ENCODE measurements at regions not wholly inside any gene's neighbourhood (a gene's known extent, or its start where the extent isn't known, plus 50 kb on each side); places are given as distances from the start of the nearest gene placed in this dataset.

DNA sequence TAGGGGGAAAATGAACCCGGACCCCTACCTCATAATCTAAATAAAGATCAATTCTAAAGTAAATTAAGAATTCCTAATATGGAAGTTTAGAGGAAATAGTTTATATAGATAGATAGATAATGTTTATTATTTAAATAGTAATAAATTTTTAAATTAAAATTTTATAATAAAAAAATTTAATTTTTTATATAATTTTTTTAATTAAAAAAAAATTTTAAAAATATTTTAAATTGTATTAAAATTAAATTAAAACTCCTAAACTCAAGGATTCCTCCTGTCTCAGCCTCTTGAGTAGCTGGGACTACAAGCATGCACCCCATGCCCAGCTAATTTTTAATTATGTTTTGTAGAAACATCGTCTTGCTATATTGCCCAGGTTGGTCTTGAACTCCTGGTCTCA, 186.9 kb upstream of the VRK2 start:
- intact Hi-C loops (cut with DNase I) = no loop called here
- no peak for DNase-seq

DNA sequence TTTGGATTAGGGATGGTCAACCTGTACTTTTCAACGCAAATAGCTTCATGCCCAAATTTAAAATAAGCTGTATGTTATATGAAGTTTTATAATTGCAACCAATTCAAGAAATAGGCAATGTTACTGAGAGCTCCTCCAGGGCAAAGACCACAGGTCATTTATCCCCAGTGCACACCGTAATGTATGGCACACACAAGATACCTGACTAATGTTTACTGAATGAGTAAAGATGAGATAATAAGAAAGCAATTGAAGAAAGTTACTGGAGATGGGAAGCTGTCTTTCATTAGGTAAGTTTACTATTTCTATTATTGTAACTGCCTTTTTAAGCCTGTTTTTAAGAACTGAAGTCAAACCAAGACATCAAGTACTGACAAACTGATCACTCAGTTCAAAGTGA, 184.5 kb upstream of the VRK2 start:
- intact Hi-C loops (cut with DNase I) = no loop called here
- no peak for DNase-seq

DNA sequence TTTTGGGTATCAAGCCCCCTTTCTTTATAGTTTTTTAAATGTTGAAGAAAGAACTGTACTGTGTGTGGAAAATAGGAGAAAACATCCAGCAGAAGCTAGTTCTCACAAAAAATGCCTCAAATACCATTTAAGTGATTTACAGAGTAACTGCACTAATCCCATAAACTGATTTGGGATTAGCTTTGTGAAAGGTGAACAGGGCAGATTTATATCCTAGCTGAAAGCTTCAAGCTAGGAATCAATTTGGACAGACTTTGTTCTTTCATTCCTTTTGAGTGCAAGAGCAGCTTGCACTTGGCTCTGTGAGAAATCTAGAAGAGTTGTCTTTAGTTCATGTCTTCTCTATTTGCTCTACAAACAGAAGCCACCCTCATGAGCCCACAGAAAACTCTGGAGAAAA, 183.9 kb upstream of the VRK2 start:
- no peak for DNase-seq
- intact Hi-C loops (cut with DNase I) = no loop called here

DNA sequence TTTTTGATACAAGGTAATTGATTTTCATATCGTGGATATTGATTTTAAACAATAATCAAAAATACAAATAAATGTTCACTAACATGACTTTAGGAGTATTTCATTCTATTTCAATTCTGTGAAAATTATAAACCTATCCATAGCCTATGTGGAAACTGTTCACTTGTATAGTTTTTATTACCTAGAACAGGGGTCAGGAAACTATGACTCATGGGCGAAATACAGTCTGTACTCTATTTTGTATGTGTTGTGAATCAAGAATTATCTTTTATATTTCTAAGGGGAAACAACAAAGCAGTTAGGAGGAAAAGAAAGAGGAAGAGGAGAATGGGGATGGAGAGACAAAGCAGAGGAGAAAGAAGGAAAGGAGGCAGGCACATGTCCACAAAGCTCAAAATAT, 181.7 kb upstream of the VRK2 start:
- intact Hi-C loops (cut with DNase I) = no loop called here
- no peak for DNase-seq

DNA sequence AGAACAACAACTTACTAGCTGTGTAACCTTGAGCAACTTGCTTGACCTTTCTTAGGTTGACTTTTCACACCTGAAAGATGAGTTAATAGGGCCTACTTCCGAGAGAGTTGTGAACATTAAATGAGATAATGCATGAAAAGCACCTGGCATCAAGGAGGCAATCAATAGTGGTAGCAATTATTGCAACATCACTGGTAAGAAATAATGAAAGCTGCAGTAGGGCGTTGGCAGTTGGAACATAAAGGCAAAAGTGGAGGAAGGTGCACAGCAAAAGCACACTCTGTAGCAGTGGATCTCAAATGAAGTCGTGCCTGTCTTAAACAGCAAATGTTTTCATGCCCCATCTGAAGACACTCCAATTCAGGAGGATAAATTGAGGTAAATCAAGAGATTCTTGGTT, 178.9 kb upstream of the VRK2 start:
- no peak for DNase-seq
- intact Hi-C loops (cut with DNase I) = no loop called here

DNA sequence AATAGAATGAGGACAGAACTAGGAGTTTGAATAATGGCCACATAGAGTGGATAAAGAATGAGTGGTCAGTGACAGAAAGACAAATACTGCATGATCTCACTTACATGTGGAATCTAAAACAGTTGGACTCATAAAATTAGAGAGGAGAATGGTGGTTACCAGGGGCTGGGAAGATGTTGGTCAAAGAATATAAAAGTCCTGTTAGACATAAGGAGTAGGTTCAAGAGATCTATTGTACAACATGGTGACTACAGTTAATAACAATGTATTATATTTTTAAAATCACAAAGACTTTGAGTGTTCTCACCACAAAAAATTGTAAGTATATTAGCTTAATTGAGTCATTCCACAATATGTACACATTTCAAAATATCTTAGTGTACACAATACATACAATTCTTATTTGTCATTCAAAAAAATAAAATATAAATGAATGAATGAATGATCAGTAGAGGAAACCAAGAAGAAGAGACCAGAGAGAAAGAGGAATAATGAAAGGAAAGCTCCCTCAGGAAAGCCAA, 177.9 kb upstream of the VRK2 start:
- intact Hi-C loops (cut with DNase I) = no loop called here

DNA sequence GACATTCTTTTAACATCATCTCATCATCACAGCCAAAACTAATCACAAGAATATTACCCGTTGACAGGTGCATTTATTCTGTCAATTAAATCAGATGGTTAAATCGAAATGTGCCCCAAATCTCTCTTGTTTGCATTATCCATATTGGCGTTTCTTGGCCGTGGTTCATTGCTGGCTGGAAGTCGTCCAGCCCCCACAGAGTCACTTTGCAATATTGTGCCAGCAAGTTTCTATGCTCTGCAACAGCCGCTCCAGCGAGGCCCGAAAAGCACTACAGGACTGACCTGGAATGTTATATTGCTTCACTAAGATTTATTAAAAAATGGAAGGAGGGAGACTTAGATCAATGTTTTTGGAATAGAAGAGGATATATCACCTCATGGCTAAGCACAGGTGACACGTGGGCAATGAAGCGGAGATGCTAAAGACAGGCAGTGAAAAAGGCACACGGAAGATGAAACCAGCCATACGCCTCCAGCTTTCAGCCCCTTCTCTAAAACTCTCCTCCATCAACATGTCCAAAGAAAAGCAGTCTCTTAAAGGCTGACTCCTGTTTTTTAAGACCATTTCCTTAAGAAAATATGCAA, 176.8 kb upstream of the VRK2 start:
- intact Hi-C loops (cut with DNase I) = no loop called here

More for the DNA sequence above, 177.9 kb upstream of the VRK2 start:
- DNase-seq = no peak

DNA sequence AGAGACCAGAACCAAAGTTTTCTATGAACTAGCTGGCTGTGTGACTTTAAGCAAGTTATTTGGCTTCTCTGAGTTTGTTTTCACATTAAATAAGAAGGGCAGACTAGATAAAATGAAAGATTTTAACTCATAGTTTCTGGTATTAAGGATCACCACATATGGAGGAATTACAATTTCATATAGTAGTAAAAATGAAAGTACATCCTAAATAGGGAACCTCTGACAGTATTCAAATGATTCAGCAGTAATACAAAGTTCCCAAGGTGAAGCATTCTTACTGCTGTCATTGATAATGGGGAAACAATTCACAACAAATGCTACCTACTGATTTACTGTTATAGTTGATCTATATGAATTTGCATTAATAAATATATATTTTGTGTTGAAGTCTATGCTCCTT, 170.3 kb upstream of the VRK2 start:
- intact Hi-C loops (cut with DNase I) = no loop called here
- DNase-seq = no peak

More for the DNA sequence above, 176.8 kb upstream of the VRK2 start:
- no peak for DNase-seq

DNA sequence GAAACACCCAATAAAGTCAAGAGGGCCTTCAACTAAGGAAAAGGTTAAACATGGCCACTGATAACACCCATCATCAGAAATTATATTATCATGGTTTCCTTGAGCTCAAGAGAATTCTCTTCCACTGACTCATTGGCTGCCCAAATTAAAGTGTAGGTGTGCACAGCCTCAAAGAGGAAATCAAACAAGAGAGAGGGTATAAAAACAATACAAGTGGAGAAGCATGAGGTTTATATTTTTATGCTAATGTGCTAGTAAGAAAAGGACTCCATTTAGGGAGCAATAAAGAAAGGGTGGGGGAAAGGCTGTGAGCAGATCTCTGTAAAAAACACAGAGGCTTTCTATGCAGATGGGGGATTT, 168.8 kb upstream of the VRK2 start:
- no peak for DNase-seq
- intact Hi-C loops (cut with DNase I) = no loop called here

DNA sequence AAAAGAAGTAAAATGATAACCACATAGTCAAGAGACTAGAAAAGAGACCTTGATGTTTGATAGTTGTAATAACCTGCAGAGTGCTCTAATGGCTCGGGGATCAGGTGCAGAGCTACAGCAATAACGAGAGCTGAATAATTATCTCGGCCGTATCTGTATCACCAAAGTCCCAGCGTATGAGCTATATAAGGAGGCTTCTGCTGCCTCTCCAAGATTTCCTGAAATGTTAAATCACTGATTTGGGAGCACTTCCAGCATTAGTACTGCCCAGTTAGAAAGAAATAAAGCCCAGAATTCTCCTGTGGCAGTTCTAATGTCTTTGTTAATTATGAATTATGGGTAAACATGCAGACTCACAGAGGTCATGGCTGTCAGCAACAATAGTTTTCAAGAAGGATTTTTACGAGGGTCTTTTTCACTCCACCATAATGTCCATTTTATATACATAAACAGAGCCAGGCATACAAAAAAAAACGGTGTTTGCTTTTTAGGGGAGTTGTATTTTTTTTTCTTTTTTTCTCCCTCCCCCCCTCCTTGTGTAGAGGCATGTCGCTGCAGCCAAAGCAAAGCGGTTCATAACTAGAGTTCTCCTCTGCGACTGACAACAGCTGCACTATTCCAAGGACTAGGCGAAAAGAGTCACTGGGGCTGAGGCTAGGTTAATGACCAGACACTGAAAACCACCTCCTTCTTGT, 168.3 kb upstream of the VRK2 start:
- intact Hi-C loops (cut with DNase I) = no loop called here

DNA sequence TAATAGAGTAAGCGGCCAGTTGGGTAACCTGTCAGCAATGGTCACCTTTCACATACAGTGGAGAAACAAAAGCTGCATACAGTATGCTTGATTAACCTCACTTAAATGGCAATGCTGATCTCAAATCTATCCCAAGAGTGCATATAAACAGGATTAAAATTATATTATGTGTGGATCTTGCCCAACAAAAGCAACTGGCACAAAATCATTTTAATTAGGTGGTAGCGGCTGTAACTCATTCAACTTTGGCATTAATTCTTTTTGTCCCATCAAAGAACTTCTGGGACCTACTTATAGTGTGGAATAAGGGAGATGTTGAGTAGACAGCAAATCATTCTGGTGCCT, 167.8 kb upstream of the VRK2 start:
- intact Hi-C loops (cut with DNase I) = no loop called here
- DNase-seq = no peak

More for the DNA sequence above, 168.3 kb upstream of the VRK2 start:
- DNase-seq = peak in 19 of 42 donors; percentile 6 to 65 (median 29)

DNA sequence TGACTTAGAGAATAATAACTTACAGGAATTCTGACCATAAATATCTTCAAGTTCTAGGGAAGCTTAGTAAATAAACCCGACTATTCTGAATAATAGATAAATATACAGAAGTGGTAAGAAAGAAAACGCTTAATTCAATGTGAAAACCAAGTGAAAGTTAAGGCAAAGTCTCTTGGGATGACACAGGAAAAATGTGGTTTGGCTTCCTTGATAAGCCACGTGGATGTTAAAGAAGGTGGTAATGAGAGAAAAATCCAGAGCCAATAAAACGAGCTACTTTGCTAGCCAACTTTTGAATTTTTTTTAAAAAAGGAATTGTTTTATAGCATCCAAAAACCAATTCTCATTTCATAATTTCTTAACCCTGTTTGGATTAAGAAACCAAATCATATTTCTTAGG, 166.2 kb upstream of the VRK2 start:
- intact Hi-C loops (cut with DNase I) = no loop called here
- no peak for DNase-seq

DNA sequence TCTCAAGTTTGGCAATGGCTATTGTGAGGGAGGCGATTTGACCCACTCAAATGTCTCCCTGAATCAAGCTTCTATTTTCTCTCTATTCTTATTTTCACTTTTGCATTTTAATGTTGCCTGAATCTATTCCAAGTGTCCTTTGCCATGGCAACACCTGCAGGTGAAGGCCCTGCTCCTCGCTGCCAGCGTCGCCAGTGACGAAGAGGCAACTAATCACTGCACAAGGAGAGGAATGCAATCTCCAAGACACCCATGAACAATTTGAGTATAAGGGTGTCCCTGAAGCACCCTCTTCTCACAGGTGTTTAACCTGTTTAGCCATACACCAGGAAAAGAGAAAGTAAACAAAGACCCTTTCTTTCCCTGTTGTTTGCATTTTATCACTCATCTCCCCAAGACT, 165.6 kb upstream of the VRK2 start:
- intact Hi-C loops (cut with DNase I) = no loop called here
- DNase-seq = peak in 19 of 42 donors; percentile 14 to 53 (median 29)

DNA sequence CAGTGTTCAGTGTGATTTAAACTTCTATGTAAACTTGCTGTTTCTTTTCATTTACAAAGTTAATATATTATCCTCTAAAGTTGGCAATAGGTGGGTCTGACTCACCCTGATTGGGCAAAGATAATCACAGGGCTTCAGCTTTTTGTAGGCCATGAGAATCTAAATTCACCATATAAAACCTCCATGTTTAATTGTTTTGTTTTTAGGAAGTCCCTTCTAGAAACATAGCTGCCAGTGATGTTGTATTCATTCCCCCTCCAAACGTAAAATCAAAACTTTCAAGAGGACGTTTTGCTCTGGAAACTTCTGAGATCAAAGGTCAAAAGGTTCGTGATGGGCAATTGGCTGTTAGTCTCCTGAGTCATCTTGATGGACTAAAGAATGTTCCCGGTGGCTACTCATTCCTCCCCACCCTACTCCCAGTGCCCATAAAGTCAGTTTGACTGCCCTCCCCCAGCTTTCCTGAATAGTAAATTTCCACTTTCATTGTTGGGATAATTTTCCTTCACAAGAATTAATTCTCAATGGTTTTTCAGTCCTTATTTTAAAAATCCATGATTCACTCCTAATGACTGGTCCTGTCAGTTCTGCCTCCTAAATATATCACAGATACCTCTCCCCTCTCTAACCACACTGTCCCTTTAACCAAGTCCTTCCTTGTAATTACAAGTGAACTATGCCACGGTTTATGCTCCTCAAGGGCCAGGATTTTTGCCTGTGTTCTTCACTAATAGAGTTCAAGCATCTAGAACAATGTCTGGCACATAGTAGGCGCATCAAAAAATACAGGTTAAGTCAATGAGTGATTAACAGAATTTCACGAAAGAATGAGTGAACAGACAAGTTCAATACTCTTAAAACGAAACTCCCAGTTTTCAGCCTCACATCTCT, 164.4 kb upstream of the VRK2 start:
- no peak for DNase-seq
- intact Hi-C loops (cut with DNase I) = no loop called here

DNA sequence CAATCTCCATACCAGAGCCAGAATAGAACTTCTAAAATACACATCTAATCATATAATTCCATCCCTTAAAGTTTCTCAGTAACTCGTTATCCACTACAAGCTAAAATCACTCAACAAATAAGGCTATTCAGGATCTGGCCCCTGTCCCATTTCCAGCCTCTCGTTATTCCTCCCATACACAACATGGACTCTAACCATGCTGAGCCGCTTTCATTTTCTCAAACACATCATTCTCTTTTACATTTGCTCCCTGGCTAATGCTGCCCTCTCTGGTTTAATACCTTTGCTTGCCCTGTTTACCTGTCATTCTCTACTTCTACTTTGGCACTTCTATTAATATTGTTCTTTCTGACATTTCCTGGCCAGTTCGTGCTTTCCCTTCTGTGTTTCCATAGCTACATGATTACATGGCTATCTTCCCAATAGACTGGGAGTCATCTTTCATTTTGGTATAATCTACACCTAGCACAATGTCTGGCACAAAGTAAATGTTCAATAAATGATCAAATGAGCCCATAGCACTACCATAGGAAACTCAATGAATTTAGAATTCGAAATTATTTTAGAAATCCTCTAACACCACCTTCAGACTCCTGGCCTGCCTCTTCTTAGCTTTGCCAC, 163.6 kb upstream of the VRK2 start:
- peak in 18 of 42 donors; percentile 17 to 75 (median 38) for DNase-seq
- intact Hi-C loops (cut with DNase I) = no loop called here

DNA sequence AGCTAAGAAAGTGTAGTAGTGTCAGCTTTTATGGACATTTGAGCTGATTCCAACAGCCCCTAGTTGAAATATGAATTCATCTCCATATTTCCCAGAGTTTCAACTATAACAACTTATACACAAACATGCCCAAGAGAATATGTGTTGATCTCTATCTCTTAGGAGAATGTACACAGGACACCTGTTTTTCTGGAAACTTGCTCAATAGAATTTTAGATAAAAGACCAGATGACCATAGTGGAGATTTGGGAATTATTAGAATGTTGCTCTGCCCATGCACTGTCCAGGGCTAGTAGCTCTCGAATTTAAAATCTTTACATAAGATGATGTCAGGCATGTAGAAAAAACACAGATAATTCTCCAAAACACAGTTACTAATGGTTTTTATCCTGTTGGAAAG, 162.3 kb upstream of the VRK2 start:
- intact Hi-C loops (cut with DNase I) = no loop called here
- no peak for DNase-seq

DNA sequence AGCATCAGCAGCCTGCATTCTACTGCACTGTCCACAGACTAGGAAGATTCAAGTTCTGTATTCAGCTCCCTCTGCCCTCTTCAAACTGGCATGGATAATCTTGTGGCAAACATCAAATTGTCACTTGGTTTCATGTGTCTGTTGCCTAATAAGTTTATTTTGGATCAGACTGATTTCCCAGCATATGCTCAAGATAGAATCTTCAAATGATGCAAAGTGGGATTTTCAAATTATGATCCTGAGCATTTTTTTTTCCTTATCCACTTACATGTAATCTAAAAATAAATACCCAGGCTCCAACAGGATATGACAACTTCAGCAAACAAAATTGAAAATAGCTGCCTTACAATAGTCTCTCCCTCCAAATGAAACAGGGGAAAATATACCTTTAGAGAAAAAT, 160.9 kb upstream of the VRK2 start:
- DNase-seq = no peak
- intact Hi-C loops (cut with DNase I) = no loop called here

DNA sequence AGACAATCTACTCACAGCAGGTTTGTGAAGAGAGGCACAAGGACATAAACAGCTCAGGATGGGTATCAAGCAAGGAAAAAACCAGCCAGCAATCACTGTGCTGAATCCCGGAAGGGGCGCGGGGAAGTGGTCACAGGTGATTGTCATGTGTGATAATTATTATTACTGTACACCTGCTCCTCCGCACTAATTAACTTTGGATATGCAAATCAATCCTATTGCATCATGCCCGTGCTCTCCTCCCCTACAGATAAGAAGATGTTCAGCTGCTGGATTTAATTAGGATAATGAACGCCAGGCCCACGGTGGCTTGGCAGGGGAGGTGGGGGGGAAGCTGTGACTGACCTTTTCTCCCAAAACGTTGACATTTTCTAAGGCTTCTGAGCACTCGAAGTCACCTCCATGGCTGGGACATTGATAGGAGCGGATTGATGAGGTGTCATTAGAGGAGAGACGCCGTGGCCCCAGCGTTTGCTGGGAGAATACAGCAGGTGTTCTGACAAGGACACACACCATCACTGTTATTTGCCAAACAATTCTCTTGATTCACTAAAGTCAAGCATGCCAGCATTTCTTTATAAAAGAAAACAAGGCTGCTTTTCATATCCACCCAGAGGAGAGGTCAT, 160.3 kb upstream of the VRK2 start:
- DNase-seq = peak in 1 of 42 donors; percentile 10

DNA sequence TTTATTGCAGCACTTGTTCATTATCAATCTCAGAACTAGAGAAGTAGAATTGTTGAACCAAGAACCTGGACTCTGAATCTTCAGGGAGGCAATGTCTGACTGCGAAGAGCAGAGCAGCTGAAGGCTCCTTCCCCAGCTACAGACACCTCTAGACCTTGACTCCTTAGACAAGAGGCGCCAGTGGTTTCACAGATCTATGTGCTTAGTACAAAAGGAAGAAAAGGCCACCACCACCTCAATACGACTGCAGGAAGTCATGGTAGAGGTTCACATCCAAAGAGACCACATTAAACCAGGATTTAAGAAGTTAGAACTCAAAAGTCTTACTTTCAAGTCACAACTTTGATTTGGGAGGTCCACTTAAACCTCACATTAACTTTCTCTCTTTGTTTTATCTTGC, 158.1 kb upstream of the VRK2 start:
- no peak for DNase-seq
- intact Hi-C loops (cut with DNase I) = no loop called here

More for the DNA sequence above, 160.3 kb upstream of the VRK2 start:
- intact Hi-C loops (cut with DNase I) = no loop called here
